M059J (cell line): ENCODE measurements at regions not wholly inside any gene's neighbourhood (a gene's known extent, or its start where the extent isn't known, plus 50 kb on each side); places are given as distances from the start of the nearest gene placed in this dataset.
"Not testable (repeated sequence)": the region's sequence is repeated elsewhere in the genome, so short reads cannot be mapped to it uniquely, and the experiment has no call there.

Experiments
- DNase-seq: peaks from one replicate; pipeline ENCODE4 v3.0.0-alpha.2; 2012; ENCODE audit warnings: low read depth

DNA sequence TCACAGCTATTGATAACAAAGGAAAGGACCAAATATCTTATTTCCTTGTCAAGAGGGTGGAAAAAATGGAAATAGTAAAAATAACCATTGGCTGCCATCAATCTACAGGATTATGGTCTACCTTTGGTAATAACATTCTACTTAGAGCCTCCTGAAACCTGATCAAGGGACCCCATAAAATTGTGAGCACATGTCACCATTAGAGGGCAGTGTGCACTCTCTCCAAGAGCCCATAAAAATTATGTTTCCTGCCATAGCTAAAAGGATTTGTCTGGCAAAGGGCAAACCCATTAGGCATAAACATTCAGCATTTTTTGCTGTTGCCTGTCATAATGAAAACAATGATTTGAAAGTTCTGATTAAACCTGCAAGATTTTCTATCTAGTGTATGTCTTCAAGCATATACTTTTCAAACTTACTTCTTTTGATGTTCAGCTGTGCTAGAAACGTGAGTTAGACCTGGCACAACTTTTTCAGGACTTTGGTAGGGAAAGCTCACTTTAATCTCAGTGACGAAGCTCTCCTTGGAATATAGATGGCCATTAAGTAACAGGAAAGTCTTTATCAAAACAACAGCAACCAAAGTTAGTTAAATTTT is 120.7 kb upstream of the ZFP64 start:
- peak; percentile 80 for DNase-seq

DNA sequence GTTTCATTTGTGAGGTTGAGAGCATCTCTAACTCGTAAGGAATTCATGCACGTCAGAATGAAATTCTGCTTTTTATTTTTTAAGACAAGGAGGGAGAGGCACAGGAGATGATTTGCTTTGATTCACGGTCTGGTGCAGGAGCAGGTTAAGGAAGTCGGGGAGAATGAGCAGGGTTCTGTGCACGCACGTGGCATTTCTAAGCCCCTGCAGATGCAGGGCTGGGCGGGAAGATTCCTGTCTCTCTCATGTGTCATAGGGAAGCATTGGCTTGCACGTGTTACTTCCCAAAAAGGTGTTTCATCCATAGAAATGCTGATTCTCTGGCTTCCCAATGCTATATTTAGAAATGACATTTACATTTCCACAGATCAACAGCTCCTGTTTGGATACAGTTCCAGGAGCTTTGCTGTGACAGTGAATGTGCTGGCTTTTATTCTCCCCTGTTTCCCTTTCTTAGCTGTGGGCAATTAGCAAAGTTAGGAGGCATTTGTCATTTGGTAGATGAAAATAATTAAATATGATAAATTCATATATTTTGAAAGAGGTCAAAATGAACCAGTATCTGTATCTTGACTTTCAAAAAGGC is 119.7 kb upstream of the ZFP64 start:
- DNase-seq = no peak

DNA sequence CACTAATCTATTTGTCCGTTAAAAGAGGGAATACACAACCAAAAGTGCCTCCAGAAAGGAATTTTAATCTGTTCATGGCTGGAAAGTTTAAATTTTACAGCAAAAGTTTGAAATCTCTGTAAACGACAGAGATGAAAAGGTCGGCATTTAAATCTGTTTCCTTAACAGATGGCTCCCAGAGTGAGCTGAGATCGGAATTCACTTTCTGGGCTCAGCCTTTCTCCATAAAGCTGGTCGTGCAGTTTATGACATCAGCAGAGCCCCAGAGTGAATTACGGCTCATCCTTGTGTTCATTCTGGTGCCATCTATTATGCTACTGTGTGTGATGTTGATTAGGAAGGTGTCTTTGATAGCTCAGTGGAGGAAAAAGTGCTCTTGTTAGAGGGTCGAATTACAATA is 117.6 kb upstream of the ZFP64 start:
- no peak for DNase-seq

DNA sequence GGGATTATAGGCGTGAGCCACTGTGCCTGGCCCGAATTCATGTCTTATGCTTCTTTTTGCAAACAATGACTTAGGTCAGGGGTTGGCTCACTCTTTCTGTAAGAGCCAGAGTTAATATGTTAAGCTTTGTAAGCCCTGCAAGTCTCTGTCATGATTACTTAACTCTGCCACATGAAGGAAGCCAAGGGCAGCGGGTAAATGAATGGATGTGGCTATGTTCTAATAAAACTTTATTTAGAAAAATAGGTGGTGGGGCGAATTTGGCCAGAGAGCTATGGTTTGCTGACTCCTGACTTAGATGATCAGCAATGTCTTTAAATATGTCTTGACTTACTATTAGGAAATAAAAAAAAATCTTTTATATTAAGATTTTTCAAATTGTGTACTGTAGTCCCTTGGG is 114.9 kb upstream of the ZFP64 start:
- DNase-seq = no peak

DNA sequence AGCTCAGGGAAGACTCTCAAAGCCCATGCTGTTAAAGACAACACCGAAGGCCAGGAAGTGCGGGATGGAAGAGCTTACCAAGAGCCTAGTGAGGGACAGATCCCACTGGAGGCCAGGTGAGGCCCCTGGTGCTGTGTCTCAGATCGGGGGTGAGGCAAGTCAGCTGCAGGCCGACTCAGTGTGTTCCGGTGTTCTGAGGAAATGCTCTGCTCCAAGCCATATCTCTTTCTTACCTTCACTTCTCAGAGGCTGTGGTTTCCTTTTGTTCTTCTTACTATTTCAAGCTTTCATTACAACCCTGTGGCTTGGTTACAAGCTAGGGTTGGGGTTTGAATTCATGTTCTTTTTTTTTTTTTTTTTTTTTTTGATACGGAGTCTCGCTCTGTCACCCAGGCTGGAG is 114.3 kb upstream of the ZFP64 start:
- DNase-seq = no peak

DNA sequence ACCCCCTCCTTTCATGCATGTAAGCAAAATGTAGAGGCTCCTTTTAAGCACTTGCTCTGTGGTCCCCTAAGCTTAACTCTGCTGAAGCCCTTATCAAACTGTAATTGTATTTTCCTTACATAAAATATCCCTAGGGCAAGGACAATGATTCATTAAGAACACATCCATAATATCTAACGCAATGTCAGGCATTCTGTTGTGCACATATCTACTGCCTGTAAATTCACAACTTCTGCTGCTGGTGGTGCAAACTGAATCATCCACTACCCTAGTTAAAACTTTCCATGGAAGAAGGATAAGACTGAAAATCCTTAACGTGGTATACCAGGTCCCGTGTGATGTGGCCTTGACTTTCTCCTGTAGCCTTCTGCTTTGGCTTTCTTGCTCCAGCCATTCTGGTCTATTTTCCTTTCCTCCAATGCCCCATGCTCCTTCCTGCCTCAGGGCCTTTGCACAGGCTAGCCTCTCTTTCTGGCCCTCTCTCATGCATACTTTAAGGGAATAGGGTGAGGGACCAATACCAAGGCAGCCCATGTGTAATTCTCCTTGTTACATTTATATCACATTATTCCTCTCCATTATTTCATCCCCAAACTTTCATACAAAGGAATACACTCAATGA is 113.6 kb upstream of the ZFP64 start:
- DNase-seq = peak; percentile 73

DNA sequence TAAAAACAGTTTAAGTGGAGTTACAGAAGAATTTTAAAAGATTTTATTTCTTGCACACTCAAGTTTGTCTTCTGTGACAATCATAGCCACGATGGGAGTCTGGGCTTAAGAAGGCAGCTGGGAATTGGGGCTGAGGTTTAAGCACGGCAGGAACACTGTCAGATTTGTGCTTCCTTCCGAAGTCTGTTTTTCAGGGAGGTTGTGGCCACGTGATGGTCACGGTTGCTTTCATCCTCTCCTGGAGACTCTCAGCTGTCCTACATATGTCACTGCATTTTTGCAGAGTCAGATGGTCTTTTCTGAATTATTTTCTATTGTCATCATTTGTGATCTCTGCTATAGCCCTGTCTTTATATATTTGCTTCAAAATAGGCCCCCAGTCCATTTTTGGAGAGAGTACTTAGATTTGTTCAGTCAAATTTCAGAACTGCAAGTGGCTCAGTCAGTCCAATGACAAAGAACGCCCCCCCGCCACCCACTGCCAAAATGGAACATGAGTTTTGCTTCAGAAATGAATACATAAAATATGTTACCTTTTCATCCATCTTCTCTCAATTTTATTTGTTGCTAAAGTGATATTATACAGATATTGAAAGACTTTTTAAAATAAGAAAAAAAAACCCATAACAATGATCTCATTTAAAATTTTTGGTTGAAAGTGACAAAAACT is 111.8 kb upstream of the ZFP64 start:
- DNase-seq = no peak

DNA sequence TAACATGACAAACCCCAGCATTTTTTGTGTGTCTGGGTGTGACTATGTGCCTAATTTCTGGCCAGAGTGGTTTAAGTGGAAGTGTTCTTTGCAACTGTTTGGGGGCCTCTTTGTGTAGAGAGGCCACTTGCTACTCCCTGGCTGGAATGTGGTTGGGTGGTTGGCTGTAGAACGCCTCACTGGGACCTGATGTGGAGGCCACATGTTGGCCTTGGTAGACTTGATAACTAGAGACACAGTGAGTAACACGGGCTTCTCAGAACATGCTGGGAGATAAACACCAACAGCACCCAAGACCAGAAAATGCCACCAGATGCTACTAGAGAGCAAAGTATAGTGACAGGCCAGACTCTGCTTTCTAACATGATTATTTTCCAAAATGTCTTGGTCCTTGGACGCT is 111.2 kb upstream of the ZFP64 start:
- no peak for DNase-seq

DNA sequence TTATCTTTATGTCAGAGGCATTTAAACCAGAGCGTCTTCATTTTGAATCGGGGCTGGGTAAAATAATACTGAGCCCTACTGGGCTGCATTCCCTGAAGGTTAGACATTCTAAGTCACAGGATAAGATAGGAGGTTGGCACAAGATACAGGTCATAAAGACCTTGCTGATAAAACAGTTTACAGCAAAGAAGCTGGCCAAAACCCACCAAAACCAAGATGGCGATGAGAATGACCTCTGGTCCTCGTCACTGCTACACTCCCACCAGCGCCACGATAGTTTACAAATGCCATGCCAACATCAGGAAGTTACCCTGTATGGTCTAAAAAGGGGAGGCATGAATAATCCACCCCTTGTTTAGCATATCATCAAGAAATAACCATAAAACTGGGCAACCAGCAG is 110.5 kb upstream of the ZFP64 start:
- not testable (repeated sequence) for DNase-seq

DNA sequence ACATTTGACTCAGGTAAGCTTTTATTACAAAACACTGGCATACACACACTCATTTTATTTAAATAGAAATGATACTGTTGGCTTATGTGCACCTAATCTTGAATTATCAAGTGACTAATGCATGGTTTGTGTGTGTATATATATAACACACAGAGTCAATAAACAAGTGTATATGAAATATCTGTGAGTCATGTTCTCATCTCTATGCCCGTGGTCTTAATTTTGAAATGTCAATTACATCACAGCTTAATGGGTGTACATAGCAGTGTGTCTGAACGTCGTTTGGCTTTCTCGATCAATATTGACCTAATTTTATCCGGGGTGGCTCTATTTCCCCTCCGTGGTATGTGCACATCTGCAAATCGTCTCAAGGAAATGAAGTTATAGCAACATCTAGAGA is 104.0 kb upstream of the ZFP64 start:
- DNase-seq = no peak

DNA sequence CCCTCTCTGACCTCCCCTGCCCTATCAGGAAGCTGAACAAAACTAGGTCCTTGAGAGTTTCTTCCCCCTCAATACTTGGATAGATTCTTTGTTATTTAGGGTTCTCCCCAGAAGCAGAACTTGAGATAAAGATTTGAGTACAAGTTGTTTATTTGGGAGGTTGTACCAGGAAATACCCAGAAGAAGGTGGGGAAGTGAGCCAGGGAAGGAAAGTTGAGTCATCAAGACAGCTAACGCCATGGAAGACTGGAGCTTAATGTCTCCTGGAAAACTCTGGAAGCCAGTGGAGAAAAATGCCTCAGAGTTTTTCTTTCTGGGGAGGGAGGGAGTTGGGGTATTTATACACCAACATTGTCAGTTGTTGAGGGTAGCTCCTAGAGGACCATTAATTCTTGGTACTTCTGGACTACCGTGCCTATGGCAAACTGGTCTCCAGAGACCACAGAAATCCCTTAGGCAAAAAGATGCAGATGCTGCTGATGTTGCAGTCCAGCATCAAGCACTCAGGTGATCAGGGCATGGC is 102.6 kb upstream of the ZFP64 start:
- DNase-seq = peak; percentile 63

DNA sequence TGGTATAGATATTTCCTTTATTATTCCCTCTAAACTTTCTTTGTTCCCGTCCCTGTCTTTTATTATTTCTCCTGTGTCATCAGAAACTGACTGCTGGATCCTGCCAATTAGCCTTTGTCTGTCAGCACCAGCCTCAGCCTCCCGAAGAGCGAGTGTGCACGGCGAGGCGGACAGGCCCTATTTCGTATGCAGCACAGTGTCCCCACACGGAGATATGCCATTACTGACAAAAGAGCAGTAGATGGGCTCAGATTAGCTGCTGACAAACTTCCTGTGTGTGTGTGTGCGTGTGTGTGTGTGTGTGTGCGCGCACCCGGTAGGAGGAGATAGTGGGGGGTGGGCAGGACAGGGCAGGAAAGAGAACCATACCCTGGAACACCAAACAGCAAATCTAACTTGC is 99.5 kb upstream of the ZFP64 start:
- no peak for DNase-seq

DNA sequence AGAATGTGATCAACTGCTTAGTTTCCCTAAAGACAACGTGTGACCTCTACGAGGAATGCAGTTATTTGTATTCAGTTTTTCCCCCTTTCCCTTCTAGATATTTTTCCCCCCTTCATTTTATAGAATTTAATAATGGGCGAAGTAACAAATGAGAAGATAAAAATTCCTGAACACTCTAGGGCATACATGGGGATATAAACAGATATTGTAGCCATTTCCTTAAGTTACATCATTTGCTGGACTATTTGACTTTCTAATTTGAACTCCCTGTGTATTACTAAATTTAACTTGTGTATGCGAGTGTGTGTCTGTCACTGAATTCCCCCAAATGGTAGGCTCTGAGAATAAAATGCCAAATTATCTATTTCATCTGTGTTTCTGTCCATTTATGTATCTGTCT is 99.0 kb upstream of the ZFP64 start:
- DNase-seq = no peak

DNA sequence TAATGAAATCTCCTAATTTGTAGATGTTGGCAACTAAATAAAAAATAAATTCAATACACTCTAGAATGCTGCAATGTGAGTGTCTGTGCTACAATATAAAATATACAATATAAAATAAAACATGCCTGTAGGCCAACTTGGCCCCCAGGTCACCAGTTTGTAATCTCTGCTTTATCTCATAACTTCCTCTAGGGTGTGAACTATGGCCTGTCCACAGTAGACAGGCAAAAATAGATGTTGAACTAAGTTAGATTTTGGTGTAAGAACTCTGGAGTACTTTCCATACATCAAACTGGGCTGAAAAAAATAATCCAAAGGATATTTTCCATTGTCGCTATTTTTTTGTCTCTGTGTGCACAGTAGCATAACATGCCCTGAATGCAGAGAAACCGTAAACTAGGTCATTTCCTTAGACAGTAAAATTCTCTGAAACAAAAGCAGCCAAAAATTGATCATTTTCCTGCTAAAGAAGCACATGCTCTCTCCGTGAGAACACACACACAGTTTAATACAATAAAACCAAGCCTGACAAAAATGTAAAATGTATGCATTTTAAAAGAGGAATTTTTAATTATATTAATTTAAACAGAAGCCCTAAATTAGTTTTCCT is 98.5 kb upstream of the ZFP64 start:
- DNase-seq = no peak

DNA sequence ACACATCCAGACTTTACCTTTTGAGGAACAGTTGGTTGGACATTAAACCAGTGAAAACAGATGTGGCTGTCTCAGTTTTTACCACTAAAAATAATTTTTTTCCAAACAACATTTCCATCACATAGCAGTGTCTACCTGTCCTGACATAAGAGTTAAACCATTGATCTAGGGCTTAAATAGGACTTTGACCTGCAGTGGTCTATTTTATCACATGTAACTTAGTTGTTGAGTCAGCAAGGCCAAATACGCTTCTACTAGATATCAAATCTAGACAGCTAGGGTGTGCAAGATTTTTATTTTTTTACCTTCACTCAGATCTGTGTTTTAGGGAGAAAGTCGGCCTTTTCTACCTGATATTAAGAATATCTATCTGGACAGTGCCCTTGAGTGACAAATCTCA is 88.8 kb upstream of the ZFP64 start:
- DNase-seq = no peak

DNA sequence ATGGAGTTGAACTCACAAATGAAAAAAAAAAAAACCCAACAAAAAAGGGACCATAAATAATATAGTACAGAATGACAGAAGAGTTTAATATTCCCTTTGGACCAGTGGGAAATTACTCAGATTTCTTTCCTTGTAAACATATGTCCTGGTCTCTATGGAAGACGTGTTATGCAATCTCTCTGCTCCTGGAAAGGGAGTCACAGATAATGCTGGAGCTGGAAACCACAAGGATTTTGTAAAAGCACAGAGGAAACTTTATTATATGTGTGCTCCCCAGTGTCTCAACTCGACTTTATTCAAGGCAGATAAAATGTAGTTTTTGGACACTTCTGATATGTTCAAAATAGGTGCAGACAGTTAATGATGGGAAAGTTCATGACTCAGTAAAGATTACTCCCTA is 88.1 kb upstream of the ZFP64 start:
- DNase-seq = peak; percentile 50

DNA sequence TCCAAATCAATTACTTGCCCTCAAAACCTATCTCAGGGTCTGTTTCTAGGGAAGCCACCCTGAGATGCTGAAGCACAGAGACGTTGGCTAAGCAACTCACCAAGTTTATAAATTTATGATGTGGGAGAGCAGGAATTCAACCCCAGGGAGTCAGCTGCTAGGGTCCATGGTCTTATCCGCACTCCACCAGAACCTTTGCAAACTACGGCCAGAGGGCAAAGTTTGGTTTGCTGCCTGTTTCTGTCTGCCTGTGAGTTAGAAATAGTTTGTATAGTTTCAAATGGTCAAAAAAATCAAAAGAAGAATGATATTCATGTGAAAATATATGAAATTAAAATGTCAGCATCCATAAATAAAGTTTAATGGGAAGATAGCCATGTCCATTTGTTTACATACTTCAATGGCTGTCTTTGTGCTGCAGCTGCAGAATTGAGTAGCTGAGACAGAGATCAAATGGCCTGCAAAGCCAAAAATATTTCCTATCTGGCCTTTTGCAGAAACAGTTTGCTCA is 83.7 kb upstream of the ZFP64 start:
- DNase-seq = peak; percentile 15

DNA sequence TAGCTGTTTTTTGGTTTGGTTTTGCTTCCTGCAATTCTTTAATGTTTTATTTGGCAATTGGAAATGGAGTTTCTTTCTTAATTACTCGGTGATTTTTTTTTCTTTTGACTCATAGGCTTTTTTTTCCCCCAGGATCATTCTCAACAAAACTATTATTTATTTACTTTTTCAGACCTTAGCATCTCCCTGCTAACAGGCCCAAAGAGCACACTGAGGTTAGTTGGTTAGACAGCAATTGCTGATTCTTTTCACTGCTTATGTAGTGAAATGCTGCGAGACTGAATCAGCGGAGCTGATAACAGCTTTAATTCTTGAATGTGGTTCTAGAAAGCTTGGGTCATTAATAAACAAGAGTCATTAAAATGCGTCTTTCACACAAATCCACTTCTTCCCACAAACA is 79.1 kb upstream of the ZFP64 start:
- peak; percentile 33 for DNase-seq

DNA sequence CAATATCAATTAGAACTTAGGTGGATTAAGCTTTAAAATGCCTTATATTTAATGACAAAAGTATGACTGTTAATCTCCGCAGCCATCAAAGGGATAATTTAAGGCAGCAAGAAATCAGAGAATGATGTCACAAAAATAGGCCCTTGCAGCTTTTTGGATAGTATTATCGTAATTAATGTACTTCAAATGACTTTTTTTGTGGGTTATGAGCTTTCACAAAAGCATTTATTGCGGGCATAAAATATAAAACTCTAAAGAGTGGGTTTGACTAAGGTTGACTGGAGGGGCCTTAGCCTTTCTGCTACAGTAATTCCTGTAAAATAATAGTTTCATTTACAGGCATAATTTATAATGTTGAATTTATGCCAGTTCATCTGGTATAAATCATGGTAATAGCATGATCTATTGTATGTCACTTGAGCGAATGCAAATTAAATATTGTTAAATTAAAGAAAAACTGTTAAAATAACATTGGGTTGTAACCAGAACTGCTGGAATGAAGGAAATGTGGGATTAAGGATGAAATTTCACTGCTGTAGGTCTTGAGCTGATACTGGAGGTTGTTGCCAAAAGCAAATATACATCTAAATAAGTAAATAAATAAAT is 78.5 kb upstream of the ZFP64 start:
- DNase-seq = no peak

DNA sequence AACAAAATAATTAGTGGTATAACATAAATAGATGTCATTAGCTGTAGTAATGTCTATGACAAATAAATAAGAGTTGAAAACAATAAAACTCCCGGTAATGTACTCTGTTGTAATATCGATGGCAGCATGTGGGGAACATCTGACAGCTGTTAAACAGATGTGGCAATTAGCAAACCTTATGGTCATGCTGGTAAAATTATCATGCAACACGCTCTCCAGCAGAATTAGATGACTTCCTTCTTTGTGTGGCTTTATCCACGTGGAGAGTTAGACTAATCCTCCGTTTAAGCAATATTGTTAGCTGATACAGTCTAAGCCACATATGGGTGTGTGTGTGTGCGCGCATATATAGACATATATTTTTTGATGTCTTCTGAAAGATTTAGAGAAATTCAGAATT is 77.7 kb upstream of the ZFP64 start:
- DNase-seq = no peak

DNA sequence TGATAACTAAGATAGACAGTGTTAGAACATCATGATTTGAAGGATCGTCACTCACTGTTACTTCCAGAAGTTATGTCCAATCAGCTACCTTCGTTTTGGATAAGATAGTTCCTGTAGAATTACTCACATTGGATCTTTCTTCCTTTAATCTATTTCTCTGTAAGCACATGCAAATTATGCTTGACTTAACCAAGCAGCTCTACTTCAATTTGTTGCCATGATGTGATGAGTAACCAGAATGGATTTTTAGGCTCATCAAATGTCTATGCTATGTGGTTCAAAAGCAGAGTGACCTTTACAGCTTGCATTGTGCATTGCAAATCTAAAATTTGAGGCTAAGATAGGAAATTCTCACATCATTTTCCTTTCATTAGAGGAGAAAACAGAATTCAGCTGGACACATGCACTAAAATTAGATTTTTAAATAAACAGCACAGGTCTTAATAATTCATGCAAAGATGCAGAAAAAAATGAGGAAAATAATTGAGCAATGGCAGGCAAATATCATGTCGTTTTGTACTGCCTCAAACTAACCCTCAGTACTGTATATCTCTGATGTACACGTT is 76.7 kb upstream of the ZFP64 start:
- DNase-seq = peak; percentile 84

DNA sequence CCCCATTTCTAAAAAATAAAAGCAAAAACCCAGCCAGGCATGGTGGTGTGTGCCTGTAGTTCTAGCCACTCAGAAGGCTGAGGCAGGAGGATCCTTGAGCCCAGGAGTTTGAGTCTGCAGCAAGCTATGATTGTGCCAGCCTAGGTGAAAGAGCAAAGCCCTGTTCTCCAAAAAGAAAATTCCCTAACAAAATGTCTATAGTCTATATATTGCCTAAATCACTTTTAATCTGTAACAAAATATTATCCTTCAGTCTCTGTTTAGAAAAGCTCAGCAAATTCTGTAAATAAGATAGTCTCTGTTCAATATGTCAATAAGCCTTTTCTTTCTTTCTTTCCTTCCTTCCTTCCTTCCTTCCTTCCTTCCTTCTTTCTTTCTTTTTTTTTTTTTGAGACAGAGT is 75.8 kb upstream of the ZFP64 start:
- no peak for DNase-seq
